ENCODE measurements at regions not wholly inside any gene's neighbourhood (a gene's known extent, or its start where the extent isn't known, plus 50 kb on each side); places are given as distances from the start of the nearest gene placed in this dataset.

GRCh38 chr2:13651684-13652131 is 935.0 kb downstream of the TRIB2 start:
- Histone ChIP-seq H3K4me2 (replicated peaks; ENCODE audit: low read depth, low read length, poor library complexity, severe bottlenecking) (no peak overlapping the region), H4K20me1 (ENCODE audit: control insufficient read depth, insufficient read depth, low read length, poor library complexity, severe bottlenecking) (no peaks in the 10 kb centered on the region), H3K4me3 (ENCODE audit: control extremely low read depth in 1 of 5, extremely low read depth in 1 of 5, insufficient read depth in 1 of 5, low read depth in 2 of 5, low read length in 4 of 5) (no peak overlapping the region), H3K27me3 (replicated peaks in 1 of 4; ENCODE audit: control extremely low read depth in 1 of 4, control insufficient read depth in 3 of 4, insufficient read depth in 4 of 4, low read length in 3 of 4) (no peaks in the 10 kb centered on the region), H3K79me2 (ENCODE audit: control insufficient read depth, insufficient read depth, low read length) (no peaks in the 10 kb centered on the region), H3K27ac (ENCODE audit: low read length in 2 of 2) (no peak overlapping the region), H3K9me3 (ENCODE audit: control extremely low read depth in 1 of 3, control insufficient read depth in 2 of 3, insufficient read depth in 1 of 3, low read length in 2 of 3) (peaks cover 0 to 5% (median 0%) of the 10 kb centered on the region in 3 donors), H3K9ac (ENCODE audit: low read length) (no peak overlapping the region), H3K4me1 (ENCODE audit: control insufficient read depth in 2 of 2, insufficient read depth in 2 of 2, low read length in 2 of 2) (no peaks in the 10 kb centered on the region), H2AFZ (ENCODE audit: insufficient read depth, low read depth, low read length, poor library complexity, severe bottlenecking) (no peak overlapping the region), H3K36me3 (replicated peaks in 1 of 2; ENCODE audit: control extremely low read depth in 1 of 2, control insufficient read depth in 1 of 2, extremely low read depth in 1 of 2, insufficient read depth in 2 of 2, low read length in 1 of 2) (no peaks in the 10 kb centered on the region)
- intact Hi-C loops (cut with micrococcal nuclease) = no loop called here
- DNase-seq = no peak
- no peak overlapping the region for H3K4me3 Mint-ChIP-seq
- POLR2A ChIA-PET = no interaction called here
- H3K4me1 Mint-ChIP-seq = no peaks in the 10 kb centered on the region
- CTCF ChIA-PET = no interaction called here
- no peaks in the 10 kb centered on the region for H3K27me3 Mint-ChIP-seq
- no peak for ATAC-seq (ENCODE audit: low read depth)
- no peak overlapping the region for H3K27ac Mint-ChIP-seq
- TF ChIP-seq CTCF (IDR thresholded peaks at IDR 0.05) (no peak), EZH2 (IDR thresholded peaks at IDR 0.05; ENCODE audit: borderline replicate concordance, insufficient read depth, low read depth, low read length, poor library complexity, severe bottlenecking) (no peak)
- H3K9me3 Mint-ChIP-seq (ENCODE audit: insufficient read depth) = peaks cover 6% of the 10 kb centered on the region

GRCh38 chr2:13652531-13653313 is 936.0 kb downstream of the TRIB2 start:
- ATAC-seq (ENCODE audit: low read depth) (no peak), DNase-seq (no peak)
- Mint-ChIP-seq H3K27me3 (no peaks in the 10 kb centered on the region), H3K4me1 (no peaks in the 10 kb centered on the region), H3K4me3 (no peak overlapping the region), H3K27ac (no peak overlapping the region), H3K9me3 (ENCODE audit: insufficient read depth) (peaks cover 3% of the 10 kb centered on the region)
- no peak for TF ChIP-seq CTCF (IDR thresholded peaks at IDR 0.05)
- no peak for TF ChIP-seq EZH2 (IDR thresholded peaks at IDR 0.05; ENCODE audit: borderline replicate concordance, insufficient read depth, low read depth, low read length, poor library complexity, severe bottlenecking)
- no peak overlapping the region for H2AFZ ChIP-seq (ENCODE audit: insufficient read depth, low read depth, low read length, poor library complexity, severe bottlenecking)
- no peak overlapping the region for H3K4me2 ChIP-seq (replicated peaks; ENCODE audit: low read depth, low read length, poor library complexity, severe bottlenecking)
- no peak overlapping the region for H3K4me3 ChIP-seq (ENCODE audit: control extremely low read depth in 1 of 5, extremely low read depth in 1 of 5, insufficient read depth in 1 of 5, low read depth in 2 of 5, low read length in 4 of 5)
- no peaks in the 10 kb centered on the region for H3K27me3 ChIP-seq (replicated peaks in 1 of 4; ENCODE audit: control extremely low read depth in 1 of 4, control insufficient read depth in 3 of 4, insufficient read depth in 4 of 4, low read length in 3 of 4)
- H3K36me3 ChIP-seq (replicated peaks in 1 of 2; ENCODE audit: control extremely low read depth in 1 of 2, control insufficient read depth in 1 of 2, extremely low read depth in 1 of 2, insufficient read depth in 2 of 2, low read length in 1 of 2) = no peaks in the 10 kb centered on the region
- peaks cover 0 to 5% (median 0%) of the 10 kb centered on the region in 3 donors for H3K9me3 ChIP-seq (ENCODE audit: control extremely low read depth in 1 of 3, control insufficient read depth in 2 of 3, insufficient read depth in 1 of 3, low read length in 2 of 3)
- WGBS (ENCODE audit: insufficient coverage) = 100% methylated on average over 1 of the region's 2 CpGs
- no peaks in the 10 kb centered on the region for H3K4me1 ChIP-seq (ENCODE audit: control insufficient read depth in 2 of 2, insufficient read depth in 2 of 2, low read length in 2 of 2)
- H4K20me1 ChIP-seq (ENCODE audit: control insufficient read depth, insufficient read depth, low read length, poor library complexity, severe bottlenecking) = no peaks in the 10 kb centered on the region
- intact Hi-C loops (cut with micrococcal nuclease) = no loop called here
- ChIA-PET POLR2A (no interaction called here), CTCF (no interaction called here)
- H3K9ac ChIP-seq (ENCODE audit: low read length) = no peak overlapping the region
- H3K79me2 ChIP-seq (ENCODE audit: control insufficient read depth, insufficient read depth, low read length) = no peaks in the 10 kb centered on the region
- H3K27ac ChIP-seq (ENCODE audit: low read length in 2 of 2) = no peak overlapping the region

Data from B cell (primary cell).